CD14-positive monocyte (primary cell): ENCODE measurements at regions not wholly inside any gene's neighbourhood (a gene's known extent, or its start where the extent isn't known, plus 50 kb on each side); places are given as distances from the start of the nearest gene placed in this dataset.
A peak's percentile ranks its signal among the peaks of the same experiment; 100 is the strongest.

ENCODE experiments used
- DNase-seq, 3 donors: peaks; one replicate each; pipeline ENCODE4 v3.0.0-alpha.2; 2011 to 2022
- H2AFZ ChIP-seq: 2 replicates; pipeline ENCODE4 v1.6.0; 2012; ENCODE audit warnings: mild to moderate bottlenecking, low read depth, low read length, inconsistent platforms; ENCODE audit not compliant: insufficient read depth, poor library complexity, severe bottlenecking
- H3K27ac ChIP-seq, 2 donors: 1 replicate in 1 of 2; 2 replicates in 1 of 2; pipeline ENCODE4 v1.5.1; 2012 to 2013; ENCODE audit warnings: low read length in 2 of 2, control low read depth in 1 of 2, inconsistent platforms in 1 of 2, low read depth in 1 of 2, mild to moderate bottlenecking in 1 of 2
- H3K27me3 ChIP-seq, 2 donors: one replicate each; pipeline versions ENCODE4 v1.6.0 to v1.6.1; 2011 to 2013; ENCODE audit warnings: low read length in 2 of 2; ENCODE audit not compliant: control insufficient read depth in 2 of 2, insufficient read depth in 2 of 2
- H3K36me3 ChIP-seq, 2 donors: replicated peaks in 1 of 2; 1 replicate in 1 of 2; 2 replicates in 1 of 2; pipeline versions ENCODE4 v1.5.1 to v1.6.1; 2012 to 2013; ENCODE audit warnings: low read length in 2 of 2, control low read depth in 1 of 2, inconsistent platforms in 1 of 2, mild to moderate bottlenecking in 1 of 2; ENCODE audit not compliant: insufficient read depth in 2 of 2, control insufficient read depth in 1 of 2
- H3K4me1 ChIP-seq, 2 donors: 1 replicate in 1 of 2; 2 replicates in 1 of 2; pipeline versions ENCODE4 v1.5.1 to v1.6.1; 2012 to 2013; ENCODE audit warnings: low read length in 2 of 2, control low read depth in 1 of 2, inconsistent platforms in 1 of 2, mild to moderate bottlenecking in 1 of 2, moderate library complexity in 1 of 2; ENCODE audit not compliant: insufficient read depth in 2 of 2, control insufficient read depth in 1 of 2
- H3K4me2 ChIP-seq: replicated peaks from 2 replicates; pipeline ENCODE3; 2012; ENCODE audit warnings: low read length, moderate library complexity, mild to moderate bottlenecking; ENCODE audit not compliant: poor library complexity, severe bottlenecking; ENCODE audit errors: extremely low read depth
- H3K4me3 ChIP-seq, 3 experiments: fragments of 200-600 bp in 1 of 3; sonication (generic) in 1 of 3; replicated peaks in 1 of 3; 1 replicate in 2 of 3; 2 replicates in 1 of 3; pipeline ENCODE4 v1.5.1; 2011 to 2013; ENCODE audit warnings: low read length in 3 of 3, mild to moderate bottlenecking in 3 of 3, control low read depth in 2 of 3, low read depth in 2 of 3, inconsistent platforms in 1 of 3, moderate library complexity in 1 of 3
- H3K79me2 ChIP-seq: 2 replicates; pipeline ENCODE4 v1.6.0; 2012; ENCODE audit warnings: mild to moderate bottlenecking, control low read depth, inconsistent platforms, low read length, moderate library complexity; ENCODE audit not compliant: insufficient read depth
- H3K9ac ChIP-seq: 2 replicates; pipeline ENCODE4 v1.6.0; 2017; ENCODE audit warnings: low read length, mild to moderate bottlenecking; ENCODE audit not compliant: insufficient read depth, poor library complexity, severe bottlenecking
- H3K9me3 ChIP-seq, 2 donors: replicated peaks in 1 of 2; 1 replicate in 1 of 2; 2 replicates in 1 of 2; pipeline versions ENCODE4 v1.5.1 to v1.6.1; 2012 to 2013; ENCODE audit warnings: low read length in 2 of 2, control low read depth in 1 of 2; ENCODE audit not compliant: control insufficient read depth in 1 of 2, insufficient read depth in 1 of 2
- H4K20me1 ChIP-seq: 2 replicates; pipeline ENCODE4 v1.6.0; 2012; ENCODE audit warnings: mild to moderate bottlenecking, low read length, control low read depth, moderate library complexity; ENCODE audit not compliant: insufficient read depth
- H3K27ac Mint-ChIP-seq, 7 donors: one replicate each; pipeline ENCODE4 v1.8.0; 2020; ENCODE audit warnings: mild to moderate bottlenecking in 7 of 7, mixed read lengths in 7 of 7, moderate library complexity in 6 of 7, inconsistent platforms in 2 of 7
- H3K27me3 Mint-ChIP-seq, 3 donors: one replicate each; pipeline ENCODE4 v1.8.0; 2021 to 2022; ENCODE audit warnings: low read depth in 3 of 3, mild to moderate bottlenecking in 3 of 3, mixed read lengths in 3 of 3, moderate library complexity in 3 of 3, inconsistent platforms in 1 of 3
- H3K36me3 Mint-ChIP-seq, 2 donors: one replicate each; pipeline ENCODE4 v1.8.0; 2020; ENCODE audit warnings: mixed read lengths in 2 of 2, inconsistent platforms in 1 of 2, mild to moderate bottlenecking in 1 of 2
- H3K4me1 Mint-ChIP-seq: one replicate; pipeline ENCODE4 v1.8.0; 2020; ENCODE audit warnings: mild to moderate bottlenecking, mixed read lengths
- H3K4me3 Mint-ChIP-seq, 2 donors: one replicate each; pipeline ENCODE4 v1.8.0; 2020; ENCODE audit warnings: mild to moderate bottlenecking in 2 of 2, mixed read lengths in 2 of 2, moderate library complexity in 1 of 2
- H3K9me3 Mint-ChIP-seq, 7 donors: one replicate each; pipeline ENCODE4 v1.8.0; 2020 to 2022; ENCODE audit warnings: mixed read lengths in 7 of 7, mild to moderate bottlenecking in 6 of 7, moderate library complexity in 6 of 7, inconsistent platforms in 2 of 7
- CTCF ChIP-seq: fragments of 200-600 bp; IDR thresholded peaks from one replicate; pipeline ENCODE4 v1.8.0; 2022; ENCODE audit warnings: antibody characterized with exemption, mild to moderate bottlenecking
- WGBS: methylation state at CpG from one replicate; pipeline ENCODE4 v1.1.5; 2013; ENCODE audit warnings: missing lambda C conversion rate; ENCODE audit not compliant: insufficient coverage; 5-methylcytosine and 5-hydroxymethylcytosine counted together
- intact Hi-C, 2 donors: fragments of 100-400 bp; cut with micrococcal nuclease; formaldehyde crosslinking; loops; one replicate each; pipeline versions ENCODE4 v1.15.0 to v1.15.1; 2023

GRCh38 chr2:106275971-106276370, 81.9 kb upstream of the UXS1 start:
- Histone ChIP-seq H3K36me3 (no peaks in the 10 kb centered on the region), H3K79me2 (no peaks in the 10 kb centered on the region), H3K4me1 (peaks cover 0 to 9% of the 10 kb centered on the region in 2 donors), H3K27me3 (no peaks in the 10 kb centered on the region), H3K9me3 (no peaks in the 10 kb centered on the region), H3K9ac (no peak overlapping the region), H3K27ac (no peak overlapping the region), H4K20me1 (no peaks in the 10 kb centered on the region), H3K4me2 (no peak overlapping the region), H3K4me3 (no peak overlapping the region), H2AFZ (no peak overlapping the region)
- WGBS, result 100% methylated on average over 2 of the region's 11 CpGs
- no peak overlapping the region for H3K27ac Mint-ChIP-seq
- TF ChIP-seq CTCF, result no peak
- H3K4me3 Mint-ChIP-seq, result no peak overlapping the region
- peaks cover 8% of the 10 kb centered on the region for H3K4me1 Mint-ChIP-seq
- peaks cover 3 to 11% (median 6%) of the 10 kb centered on the region in 3 donors for H3K27me3 Mint-ChIP-seq
- intact Hi-C loops, result no loop called here
- H3K9me3 Mint-ChIP-seq, result peaks cover 0 to 10% (median 5%) of the 10 kb centered on the region in 7 donors
- H3K36me3 Mint-ChIP-seq, result no peaks in the 10 kb centered on the region
- DNase-seq, result no peak

GRCh38 chr2:106274668-106275067, 80.6 kb upstream of the UXS1 start:
- Histone ChIP-seq H3K4me2 (no peak overlapping the region), H3K4me1 (peaks cover 10 to 18% of the 10 kb centered on the region in 2 donors), H3K9me3 (no peaks in the 10 kb centered on the region), H3K27me3 (no peaks in the 10 kb centered on the region), H3K4me3 (no peak overlapping the region), H3K79me2 (no peaks in the 10 kb centered on the region), H4K20me1 (no peaks in the 10 kb centered on the region), H3K9ac (no peak overlapping the region), H3K36me3 (no peaks in the 10 kb centered on the region), H2AFZ (no peak overlapping the region), H3K27ac (no peak overlapping the region)
- H3K4me1 Mint-ChIP-seq, result peaks cover 21% of the 10 kb centered on the region
- H3K27ac Mint-ChIP-seq, result peak overlapping the region in 1 of 7 donors; percentile 20
- no peaks in the 10 kb centered on the region for H3K36me3 Mint-ChIP-seq
- intact Hi-C loops, result no loop called here
- H3K4me3 Mint-ChIP-seq, result no peak overlapping the region
- H3K27me3 Mint-ChIP-seq, result peaks cover 8 to 11% (median 11%) of the 10 kb centered on the region in 3 donors
- DNase-seq, result no peak
- no CpG with 5 or more reads among the region's 7 CpGs for WGBS
- peaks cover 0 to 10% (median 5%) of the 10 kb centered on the region in 7 donors for H3K9me3 Mint-ChIP-seq
- no peak for TF ChIP-seq CTCF
